ENCODE measurements at regions not wholly inside any gene's neighbourhood (a gene's known extent, or its start where the extent isn't known, plus 50 kb on each side); places are given as distances from the start of the nearest gene placed in this dataset.

DNA sequence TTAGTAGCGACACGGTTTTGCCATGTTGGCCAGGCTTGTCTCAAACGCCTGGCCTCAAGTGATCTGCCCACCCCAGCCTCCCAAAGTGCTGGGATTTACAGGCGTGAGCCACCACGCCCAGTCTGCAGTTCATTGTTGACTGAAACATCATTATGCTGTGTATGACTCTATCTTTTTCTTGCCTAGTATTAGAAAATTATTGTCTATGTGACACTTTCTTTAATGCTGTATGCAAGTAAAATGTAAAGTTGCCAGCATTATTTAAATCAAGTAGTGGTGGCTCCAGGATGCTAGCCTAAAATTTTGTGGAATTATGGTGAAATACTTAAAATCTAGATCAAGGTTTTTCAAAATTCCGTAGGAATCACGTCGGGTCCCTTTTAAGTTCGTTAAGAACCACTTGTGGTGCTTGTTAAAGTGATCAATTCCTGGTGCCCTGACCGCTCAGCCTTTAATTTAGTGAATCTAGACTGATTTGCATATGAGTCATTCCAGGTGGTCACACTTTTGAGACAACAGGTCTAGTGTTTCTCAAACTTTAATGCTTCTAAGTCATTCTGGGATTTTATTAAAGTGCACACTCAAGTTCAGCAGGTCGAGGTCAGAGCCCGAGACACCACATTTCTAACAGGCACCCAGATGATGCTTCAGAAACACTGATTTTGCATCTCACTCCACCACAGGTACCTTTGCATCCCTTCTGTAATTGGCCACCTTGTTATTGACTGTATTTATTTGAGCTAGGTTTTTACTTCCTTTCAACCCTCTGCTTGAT is 132.6 kb upstream of the MTHFD1L start:
- TF ChIP-seq TCF12 (IDR thresholded peaks at IDR 0.05; ENCODE audit: low read depth) (no peak), TAF1 (IDR thresholded peaks at IDR 0.05; ENCODE audit: low read depth) (no peak), EGR1 (IDR thresholded peaks at IDR 0.05) (no peak), FOXM1 (IDR thresholded peaks at IDR 0.05; ENCODE audit: borderline replicate concordance, low read depth) (no peak), TEAD4 (IDR thresholded peaks at IDR 0.05) (no peak), EP300 (IDR thresholded peaks at IDR 0.05; ENCODE audit: borderline replicate concordance) (no peak), ZBTB7A (IDR thresholded peaks at IDR 0.05; ENCODE audit: low read depth) (no peak), CREB1 (IDR thresholded peaks at IDR 0.05; ENCODE audit: low read depth) (no peak), RAD21 (IDR thresholded peaks at IDR 0.05; ENCODE audit: low read depth) (no peak), YY1 (IDR thresholded peaks at IDR 0.05; ENCODE audit: low read depth) (no peak), NFIC (IDR thresholded peaks at IDR 0.05) (no peak), CEBPB (IDR thresholded peaks at IDR 0.05) (no peak)
- TF ChIP-seq, protein P1, sequence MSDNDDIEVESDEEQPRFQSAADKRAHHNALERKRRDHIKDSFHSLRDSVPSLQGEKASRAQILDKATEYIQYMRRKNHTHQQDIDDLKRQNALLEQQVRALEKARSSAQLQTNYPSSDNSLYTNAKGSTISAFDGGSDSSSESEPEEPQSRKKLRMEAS (IDR thresholded peaks at IDR 0.05) = no peak
- TF ChIP-seq, protein P2, sequence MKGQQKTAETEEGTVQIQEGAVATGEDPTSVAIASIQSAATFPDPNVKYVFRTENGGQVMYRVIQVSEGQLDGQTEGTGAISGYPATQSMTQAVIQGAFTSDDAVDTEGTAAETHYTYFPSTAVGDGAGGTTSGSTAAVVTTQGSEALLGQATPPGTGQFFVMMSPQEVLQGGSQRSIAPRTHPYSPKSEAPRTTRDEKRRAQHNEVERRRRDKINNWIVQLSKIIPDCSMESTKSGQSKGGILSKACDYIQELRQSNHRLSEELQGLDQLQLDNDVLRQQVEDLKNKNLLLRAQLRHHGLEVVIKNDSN (IDR thresholded peaks at IDR 0.05) = no peak
- TF ChIP-seq, protein P3, sequence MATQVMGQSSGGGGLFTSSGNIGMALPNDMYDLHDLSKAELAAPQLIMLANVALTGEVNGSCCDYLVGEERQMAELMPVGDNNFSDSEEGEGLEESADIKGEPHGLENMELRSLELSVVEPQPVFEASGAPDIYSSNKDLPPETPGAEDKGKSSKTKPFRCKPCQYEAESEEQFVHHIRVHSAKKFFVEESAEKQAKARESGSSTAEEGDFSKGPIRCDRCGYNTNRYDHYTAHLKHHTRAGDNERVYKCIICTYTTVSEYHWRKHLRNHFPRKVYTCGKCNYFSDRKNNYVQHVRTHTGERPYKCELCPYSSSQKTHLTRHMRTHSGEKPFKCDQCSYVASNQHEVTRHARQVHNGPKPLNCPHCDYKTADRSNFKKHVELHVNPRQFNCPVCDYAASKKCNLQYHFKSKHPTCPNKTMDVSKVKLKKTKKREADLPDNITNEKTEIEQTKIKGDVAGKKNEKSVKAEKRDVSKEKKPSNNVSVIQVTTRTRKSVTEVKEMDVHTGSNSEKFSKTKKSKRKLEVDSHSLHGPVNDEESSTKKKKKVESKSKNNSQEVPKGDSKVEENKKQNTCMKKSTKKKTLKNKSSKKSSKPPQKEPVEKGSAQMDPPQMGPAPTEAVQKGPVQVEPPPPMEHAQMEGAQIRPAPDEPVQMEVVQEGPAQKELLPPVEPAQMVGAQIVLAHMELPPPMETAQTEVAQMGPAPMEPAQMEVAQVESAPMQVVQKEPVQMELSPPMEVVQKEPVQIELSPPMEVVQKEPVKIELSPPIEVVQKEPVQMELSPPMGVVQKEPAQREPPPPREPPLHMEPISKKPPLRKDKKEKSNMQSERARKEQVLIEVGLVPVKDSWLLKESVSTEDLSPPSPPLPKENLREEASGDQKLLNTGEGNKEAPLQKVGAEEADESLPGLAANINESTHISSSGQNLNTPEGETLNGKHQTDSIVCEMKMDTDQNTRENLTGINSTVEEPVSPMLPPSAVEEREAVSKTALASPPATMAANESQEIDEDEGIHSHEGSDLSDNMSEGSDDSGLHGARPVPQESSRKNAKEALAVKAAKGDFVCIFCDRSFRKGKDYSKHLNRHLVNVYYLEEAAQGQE (IDR thresholded peaks at IDR 0.05; ENCODE audit: low read depth) = no peak

DNA sequence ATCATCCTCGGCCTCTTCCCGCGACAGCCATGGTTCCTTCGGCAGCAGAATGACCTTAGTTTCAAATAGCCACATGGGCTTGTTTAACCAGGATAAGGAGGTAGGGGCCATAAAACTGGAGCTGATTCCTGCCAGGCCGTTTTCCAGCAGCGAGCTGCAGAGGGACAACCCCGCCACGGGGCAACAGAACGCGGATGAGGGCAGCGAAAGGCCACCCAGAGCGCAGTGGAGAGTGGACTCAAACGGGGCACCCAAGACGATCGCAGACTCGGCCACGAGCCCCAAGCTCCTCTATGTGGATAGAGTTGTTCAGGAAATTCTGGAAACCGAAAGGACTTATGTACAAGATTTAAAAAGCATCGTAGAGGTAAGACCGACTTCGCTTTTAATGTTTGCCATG is 131.8 kb upstream of the MTHFD1L start:
- TF ChIP-seq CREB1 (IDR thresholded peaks at IDR 0.05; ENCODE audit: low read depth) (no peak), EGR1 (IDR thresholded peaks at IDR 0.05) (no peak), TAF1 (IDR thresholded peaks at IDR 0.05; ENCODE audit: low read depth) (no peak), NFIC (IDR thresholded peaks at IDR 0.05) (no peak), ZBTB7A (IDR thresholded peaks at IDR 0.05; ENCODE audit: low read depth) (no peak), TCF12 (IDR thresholded peaks at IDR 0.05; ENCODE audit: low read depth) (no peak), EP300 (IDR thresholded peaks at IDR 0.05; ENCODE audit: borderline replicate concordance) (no peak), CEBPB (IDR thresholded peaks at IDR 0.05) (no peak), YY1 (IDR thresholded peaks at IDR 0.05; ENCODE audit: low read depth) (no peak), FOXM1 (IDR thresholded peaks at IDR 0.05; ENCODE audit: borderline replicate concordance, low read depth) (no peak), TEAD4 (IDR thresholded peaks at IDR 0.05) (no peak), RAD21 (IDR thresholded peaks at IDR 0.05; ENCODE audit: low read depth) (no peak)
- TF ChIP-seq, protein P1 (IDR thresholded peaks at IDR 0.05) = no peak
- TF ChIP-seq, protein P2 (IDR thresholded peaks at IDR 0.05) = no peak
- TF ChIP-seq, protein P3 (IDR thresholded peaks at IDR 0.05; ENCODE audit: low read depth) = no peak

DNA sequence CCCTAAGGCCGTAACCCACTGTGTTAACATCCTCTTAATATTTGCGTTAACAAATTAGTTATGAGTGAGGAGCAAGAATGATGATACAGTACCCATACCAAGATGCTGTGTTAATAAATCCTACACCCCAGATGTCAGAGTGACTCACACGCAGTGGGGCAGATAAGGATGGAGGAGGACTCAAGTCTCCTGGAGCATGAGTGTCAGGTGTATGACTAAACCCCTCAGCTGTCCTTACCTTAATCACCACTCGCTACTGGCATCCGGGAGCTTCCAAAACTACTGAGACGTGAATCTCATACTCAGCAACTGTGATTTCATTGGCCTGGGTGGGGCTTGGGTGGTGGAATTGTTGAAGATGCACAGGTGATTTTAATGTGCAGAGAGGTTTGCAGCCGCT is 131.3 kb upstream of the MTHFD1L start:
- TF ChIP-seq EGR1 (IDR thresholded peaks at IDR 0.05) (no peak), RAD21 (IDR thresholded peaks at IDR 0.05; ENCODE audit: low read depth) (no peak), FOXM1 (IDR thresholded peaks at IDR 0.05; ENCODE audit: borderline replicate concordance, low read depth) (no peak), EP300 (IDR thresholded peaks at IDR 0.05; ENCODE audit: borderline replicate concordance) (no peak), CREB1 (IDR thresholded peaks at IDR 0.05; ENCODE audit: low read depth) (no peak), TAF1 (IDR thresholded peaks at IDR 0.05; ENCODE audit: low read depth) (no peak), YY1 (IDR thresholded peaks at IDR 0.05; ENCODE audit: low read depth) (no peak), TEAD4 (IDR thresholded peaks at IDR 0.05) (no peak), TCF12 (IDR thresholded peaks at IDR 0.05; ENCODE audit: low read depth) (no peak), CEBPB (IDR thresholded peaks at IDR 0.05) (no peak), NFIC (IDR thresholded peaks at IDR 0.05) (no peak), ZBTB7A (IDR thresholded peaks at IDR 0.05; ENCODE audit: low read depth) (no peak)
- TF ChIP-seq, protein P1 (IDR thresholded peaks at IDR 0.05) = no peak
- TF ChIP-seq, protein P2 (IDR thresholded peaks at IDR 0.05) = no peak
- TF ChIP-seq, protein P3 (IDR thresholded peaks at IDR 0.05; ENCODE audit: low read depth) = no peak
